NT2/D1 (cell line): ENCODE measurements at regions not wholly inside any gene's neighbourhood (a gene's known extent, or its start where the extent isn't known, plus 50 kb on each side); places are given as distances from the start of the nearest gene placed in this dataset.

Experiments used
- SUZ12 ChIP-seq: IDR thresholded peaks from 2 replicates; pipeline ENCODE4 v1.6.1; 2011; ENCODE audit not compliant: insufficient read length, insufficient read depth; ENCODE audit errors: extremely low read depth
- YY1 ChIP-seq: IDR thresholded peaks from 2 replicates; pipeline ENCODE4 v1.6.1; 2011; ENCODE audit not compliant: insufficient read length, insufficient read depth

GRCh38 chr13:36567485-36567884, 106.3 kb upstream of the SERTM1 start:
- TF ChIP-seq YY1 = no peak
- no peak for TF ChIP-seq SUZ12
